Motor neuron (in vitro differentiated cells): ENCODE measurements at regions not wholly inside any gene's neighbourhood (a gene's known extent, or its start where the extent isn't known, plus 50 kb on each side); places are given as distances from the start of the nearest gene placed in this dataset.

Source experiments
- ATAC-seq, 8 experiments: fragments of 200-7000 bp; cut with Tn5 transposase; replicated peaks in 6 of 8; 2 replicates each; pipeline ENCODE4 v1.8.0; 2021; ENCODE audit warnings: mild to moderate bottlenecking in 8 of 8, moderate library complexity in 8 of 8
- H3K27ac ChIP-seq, 2 donors: fragments of 250-450 bp; sonication (Bioruptor Pico); 2 replicates each; pipeline ENCODE4 v1.9.0; 2021; ENCODE audit warnings: antibody characterized with exemption in 2 of 2, mild to moderate bottlenecking in 2 of 2, moderate library complexity in 1 of 2
- H3K4me1 ChIP-seq, 2 donors: fragments of 250-450 bp; sonication (Bioruptor Pico); replicated peaks in 1 of 2; 2 replicates each; pipeline ENCODE4 v1.6.1; 2021; ENCODE audit warnings: antibody characterized with exemption in 2 of 2, mild to moderate bottlenecking in 2 of 2, moderate library complexity in 1 of 2
- H3K4me3 ChIP-seq, 5 donors: fragments of 250-450 bp; sonication (Bioruptor Pico); 2 replicates each; pipeline ENCODE4 v1.9.0; 2021; ENCODE audit warnings: antibody characterized with exemption in 5 of 5, mild to moderate bottlenecking in 5 of 5, moderate library complexity in 4 of 5
- WGBS, 10 experiments: fragments of 450-650 bp; shearing (Covaris generic); methylation state at CpG; one replicate each; pipeline ENCODE4 v1.0.0; 2022; 5-methylcytosine and 5-hydroxymethylcytosine counted together
- in situ Hi-C, 9 experiments: fragments of 400-800 bp; cut with MboI; loops; one replicate each; pipeline ENCODE4 v1.15.0; 2021; ENCODE audit warnings: low sequenced_read_pairs in 9 of 9, low pct_unique_long_range_greater_than_20kb in 2 of 9; ENCODE audit not compliant: unreplicated experiment in 9 of 9

DNA sequence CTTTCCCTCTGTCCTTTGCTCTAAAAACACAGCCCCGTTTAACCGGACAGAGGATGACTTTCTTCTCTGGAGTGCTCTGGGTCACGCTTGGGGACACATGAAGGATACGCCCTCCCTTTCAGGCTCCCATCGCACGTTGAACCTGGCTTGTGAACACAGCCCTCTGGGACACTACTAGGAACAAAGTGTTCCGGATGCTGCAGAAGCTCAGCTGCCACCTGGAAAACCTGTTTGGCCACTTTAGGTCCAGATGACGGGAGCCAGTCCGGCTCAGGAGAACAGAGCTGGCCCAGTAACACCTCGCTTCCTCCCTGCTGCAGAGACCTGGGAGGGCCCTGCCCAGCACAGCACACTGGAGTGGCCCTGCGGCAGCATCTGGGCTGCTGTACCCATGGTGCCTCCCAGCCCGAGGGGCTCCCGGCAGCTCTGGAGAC, 60.1 kb downstream of the GADD45G start:
- no peak overlapping the region for H3K27ac ChIP-seq
- WGBS, 10 experiments, result 70 to 100% (median 93%) methylated on average over 1 to 5 of the region's 13 CpGs; no CpG with 5 or more reads in 3 of the 10 experiments
- peaks cover 37 to 49% of the 10 kb centered on the region in 2 donors for H3K4me1 ChIP-seq
- in situ Hi-C loops, result no loop called here
- H3K4me3 ChIP-seq, result no peak overlapping the region
- no peak for ATAC-seq

DNA sequence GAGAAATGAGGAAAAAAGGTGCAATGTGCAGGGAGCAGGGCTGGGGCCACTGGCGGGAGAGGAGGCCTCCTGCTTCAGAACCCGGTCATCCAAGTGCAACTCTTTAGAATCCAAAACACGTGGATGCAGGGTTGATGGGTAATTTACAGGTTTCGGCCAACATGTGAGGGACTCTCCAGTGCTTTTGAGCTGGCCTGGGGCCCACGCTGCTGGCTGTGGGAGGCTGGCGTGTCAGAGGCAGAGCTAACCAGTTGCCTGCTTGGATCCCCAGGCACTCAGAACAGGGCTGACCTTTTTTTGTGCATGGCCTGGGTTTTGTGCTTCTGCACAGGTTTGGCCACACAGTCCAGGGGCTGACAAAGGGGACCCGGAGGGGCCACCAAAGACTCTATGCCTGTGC, 61.6 kb downstream of the GADD45G start:
- Histone ChIP-seq H3K4me1 (peaks cover 30 to 38% of the 10 kb centered on the region in 2 donors), H3K27ac (no peak overlapping the region), H3K4me3 (no peak overlapping the region)
- in situ Hi-C loops, result no loop called here
- no peak for ATAC-seq
- 50 to 100% (median 90%) methylated on average over 1 to 5 of the region's 7 CpGs; no CpG with 5 or more reads in 2 of the 10 experiments for WGBS, 10 experiments

DNA sequence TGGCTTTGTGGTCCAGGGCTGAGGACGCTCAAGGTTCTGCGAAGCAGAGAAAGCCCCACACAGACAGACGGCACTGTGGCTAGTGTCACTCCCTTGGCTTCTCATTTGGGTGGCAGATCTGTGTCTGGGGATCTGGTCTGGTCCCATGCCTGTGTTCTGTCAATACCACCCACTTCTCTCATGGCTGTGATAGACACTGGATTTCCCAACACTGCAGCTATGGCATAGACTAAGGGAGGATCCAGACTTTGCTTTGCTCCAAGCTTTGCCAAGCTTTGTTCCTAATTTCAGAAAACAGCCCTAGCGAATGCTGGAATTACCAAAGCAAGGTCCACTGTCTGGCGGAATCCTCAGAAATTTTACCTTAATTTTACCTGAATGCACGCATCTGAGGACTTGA, 62.1 kb downstream of the GADD45G start:
- H3K4me3 ChIP-seq, result no peak overlapping the region
- ATAC-seq, result no peak
- WGBS, 10 experiments, result 51 to 100% (median 94%) methylated on average over 2 to 5 of the region's 6 CpGs; no CpG with 5 or more reads in 4 of the 10 experiments
- in situ Hi-C loops, result no loop called here
- H3K27ac ChIP-seq, result no peak overlapping the region
- H3K4me1 ChIP-seq, result peaks cover 25 to 34% of the 10 kb centered on the region in 2 donors

DNA sequence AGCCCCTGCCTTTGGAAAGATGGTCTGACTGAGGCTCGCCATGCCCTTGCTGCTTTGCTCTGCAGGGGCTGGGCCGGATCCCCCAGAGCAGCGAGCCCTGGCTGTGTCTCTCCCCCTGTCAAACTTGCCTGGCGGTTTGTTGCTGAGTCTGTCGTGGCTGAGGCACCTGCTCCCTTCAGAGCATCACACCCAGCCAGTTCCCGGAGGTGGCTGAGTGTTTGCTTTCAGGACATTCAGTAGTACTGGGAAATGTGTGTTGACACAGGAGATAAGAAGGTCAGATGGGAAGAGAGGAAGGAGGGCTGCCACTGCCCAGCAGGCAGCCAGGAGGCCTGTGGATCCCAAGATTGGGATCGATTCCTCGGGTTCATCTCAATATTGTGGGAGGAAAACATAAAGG, 62.9 kb downstream of the GADD45G start:
- Histone ChIP-seq H3K4me1 (peaks cover 24 to 31% of the 10 kb centered on the region in 2 donors), H3K27ac (no peak overlapping the region), H3K4me3 (no peak overlapping the region)
- in situ Hi-C loops, result no loop called here
- ATAC-seq, result peak in 5 of 8 experiments; percentile 33 to 52 (median 49)
- 20 to 85% (median 60%) methylated on average over 1 to 5 of the region's 8 CpGs; no CpG with 5 or more reads in 3 of the 10 experiments for WGBS, 10 experiments

DNA sequence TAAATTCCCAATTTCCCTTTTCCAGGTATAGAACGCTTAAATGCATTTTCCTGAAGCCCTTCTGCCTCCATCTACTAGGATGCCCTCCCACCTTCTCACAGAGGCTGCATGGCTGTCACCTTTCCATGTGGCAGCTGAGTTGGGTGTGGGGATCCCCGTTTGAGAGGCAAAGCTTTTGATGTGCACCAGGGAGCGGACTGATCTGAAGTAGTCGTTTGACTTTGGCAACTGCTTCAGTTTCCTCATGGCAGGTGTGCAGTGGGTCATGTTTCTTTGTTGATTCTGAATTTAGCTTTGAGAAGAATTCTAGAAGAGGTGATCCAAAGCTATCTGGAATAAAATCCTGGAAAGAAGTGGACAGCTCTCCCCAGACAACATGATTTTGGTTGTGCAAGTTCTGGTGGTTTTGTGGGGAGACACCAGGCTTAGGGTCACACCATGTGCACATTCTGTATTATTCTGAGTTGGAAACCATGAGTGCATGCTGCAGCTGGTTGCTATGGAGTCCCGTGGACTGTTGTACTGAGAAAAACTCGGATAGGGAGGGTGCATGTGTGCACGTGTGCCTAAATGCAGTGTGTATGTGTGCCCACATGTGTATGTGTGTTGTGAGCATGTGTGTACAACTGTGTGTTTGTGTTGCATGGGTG, 63.5 kb downstream of the GADD45G start:
- in situ Hi-C loops, result no loop called here
- peaks cover 26 to 31% of the 10 kb centered on the region in 2 donors for H3K4me1 ChIP-seq
- peak overlapping the region; percentile 10 to 36 for H3K27ac ChIP-seq
- WGBS, 10 experiments, result 0 to 100% (median 74%) methylated on average over 1 to 7 of the region's 7 CpGs; no CpG with 5 or more reads in 2 of the 10 experiments
- no peak overlapping the region for H3K4me3 ChIP-seq
- peak in 5 of 8 experiments; percentile 50 to 69 (median 60) for ATAC-seq

DNA sequence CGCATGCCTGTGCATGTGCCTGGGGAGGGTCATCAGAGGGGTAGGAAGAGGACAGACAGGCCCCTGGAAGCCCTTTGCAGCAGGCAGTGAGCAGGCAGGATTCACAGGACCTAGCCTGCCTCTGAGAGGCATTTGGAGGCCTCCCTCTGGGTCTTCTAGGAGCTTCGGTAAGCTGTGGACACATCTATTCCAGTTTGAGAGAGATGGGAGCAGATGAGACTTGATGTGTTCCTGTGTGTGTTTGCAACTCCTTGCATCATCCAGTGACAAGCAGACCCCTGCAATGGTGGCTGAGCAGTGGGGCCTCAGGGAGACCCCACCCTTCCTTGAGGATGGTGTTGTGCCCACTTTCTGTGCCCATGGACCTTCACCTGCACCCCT, 64.0 kb downstream of the GADD45G start:
- WGBS, 10 experiments, result 61 to 100% (median 90%) methylated on average over 1 to 2 of the region's 2 CpGs; no CpG with 5 or more reads in 6 of the 10 experiments
- H3K4me3 ChIP-seq, result no peak overlapping the region
- ATAC-seq, result peak in 5 of 8 experiments; percentile 39 to 89 (median 75)
- in situ Hi-C loops, result no loop called here
- H3K27ac ChIP-seq, result peak overlapping the region; percentile 10 to 36
- H3K4me1 ChIP-seq, result peaks cover 26 to 31% of the 10 kb centered on the region in 2 donors

DNA sequence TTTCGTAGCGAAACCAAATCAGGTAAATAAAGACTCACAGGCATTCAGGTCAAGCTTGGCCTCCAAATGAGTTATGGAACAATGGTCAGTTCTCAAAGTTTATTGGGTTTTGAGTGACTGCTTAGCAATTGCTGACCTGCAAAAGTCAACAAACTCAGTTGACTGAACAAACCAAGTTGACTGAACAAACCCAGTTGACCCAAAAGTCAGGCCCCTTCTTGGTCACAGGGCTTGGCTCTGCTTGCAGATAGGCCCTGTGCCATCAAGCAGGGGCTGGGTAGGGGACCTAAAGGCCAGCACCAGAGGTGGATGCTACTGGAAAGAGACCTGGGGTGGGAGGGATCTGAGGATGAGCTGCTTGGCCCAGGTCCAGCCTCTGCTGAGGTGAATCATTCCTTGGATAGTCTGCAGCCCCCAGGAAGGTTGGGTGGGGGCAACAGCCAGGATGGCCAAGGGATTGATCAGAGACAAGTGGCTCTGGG, 64.6 kb downstream of the GADD45G start:
- Histone ChIP-seq H3K4me3 (no peak overlapping the region), H3K27ac (no peak overlapping the region), H3K4me1 (peaks cover 26 to 33% of the 10 kb centered on the region in 2 donors)
- WGBS, 10 experiments, result 24 to 100% (median 90%) methylated on average over 1 to 2 of the region's 2 CpGs; no CpG with 5 or more reads in 6 of the 10 experiments
- in situ Hi-C loops, result no loop called here
- ATAC-seq, result no peak

DNA sequence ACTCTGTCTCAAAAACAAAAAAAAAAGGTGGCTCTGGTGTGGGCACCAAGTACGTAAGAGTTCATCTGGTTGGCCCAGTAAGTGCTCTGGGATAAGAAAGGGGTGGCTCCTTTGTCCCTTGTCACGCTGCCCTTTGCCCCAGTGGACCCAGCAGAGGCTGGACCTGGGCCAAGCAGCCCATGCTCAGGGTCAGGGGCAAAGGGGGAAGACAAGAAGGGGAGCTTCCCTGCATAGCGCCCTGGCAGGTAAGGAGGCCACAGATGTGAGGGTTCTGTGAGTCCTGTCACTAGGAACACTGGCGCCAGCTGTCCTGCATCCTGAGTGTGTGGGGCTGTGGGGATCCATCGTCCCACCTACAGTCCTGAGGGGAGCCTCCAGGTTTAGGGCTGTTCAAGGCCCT, 65.3 kb downstream of the GADD45G start:
- H3K4me3 ChIP-seq, result no peak overlapping the region
- H3K27ac ChIP-seq, result no peak overlapping the region
- WGBS, 10 experiments, result 80 to 100% (median 95%) methylated on average over 1 to 3 of the region's 5 CpGs; no CpG with 5 or more reads in 5 of the 10 experiments
- in situ Hi-C loops, result no loop called here
- peaks cover 33 to 40% of the 10 kb centered on the region in 2 donors for H3K4me1 ChIP-seq
- no peak for ATAC-seq

DNA sequence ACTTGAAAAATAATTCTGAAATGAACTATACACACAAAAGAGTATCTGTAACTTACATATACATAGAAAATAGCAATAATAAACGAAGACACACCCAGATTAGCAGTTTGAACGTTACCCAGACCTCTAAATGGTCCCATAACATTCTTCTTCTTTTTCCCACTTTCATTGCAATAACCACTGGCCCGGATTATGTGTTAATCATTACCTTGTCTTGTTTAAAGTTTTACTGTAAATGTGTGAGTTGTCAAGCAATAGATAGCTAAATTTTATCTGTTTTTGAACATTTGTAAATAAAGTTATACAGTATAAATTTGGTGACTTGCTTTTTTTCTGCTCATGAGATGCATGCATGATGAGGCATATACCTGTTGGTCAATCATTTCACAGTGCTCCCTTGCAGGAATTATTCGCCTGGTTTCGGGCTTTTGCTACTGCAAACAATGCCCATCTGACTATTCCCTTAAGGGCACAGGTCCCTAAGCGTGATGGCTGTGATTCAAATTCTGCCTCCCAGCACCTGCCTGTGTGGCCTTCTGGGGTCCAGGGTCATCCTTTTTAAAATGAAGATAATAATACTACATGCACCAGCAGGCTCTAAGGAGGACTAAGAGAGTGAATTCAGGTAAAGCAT, 66.1 kb downstream of the GADD45G start:
- ATAC-seq, result no peak
- Histone ChIP-seq H3K27ac (no peak overlapping the region), H3K4me1 (peaks cover 41 to 48% of the 10 kb centered on the region in 2 donors), H3K4me3 (no peak overlapping the region)
- WGBS, 10 experiments, result 10 to 91% (median 72%) methylated on average over 2 to 6 of the region's 6 CpGs
- in situ Hi-C loops, result no loop called here

DNA sequence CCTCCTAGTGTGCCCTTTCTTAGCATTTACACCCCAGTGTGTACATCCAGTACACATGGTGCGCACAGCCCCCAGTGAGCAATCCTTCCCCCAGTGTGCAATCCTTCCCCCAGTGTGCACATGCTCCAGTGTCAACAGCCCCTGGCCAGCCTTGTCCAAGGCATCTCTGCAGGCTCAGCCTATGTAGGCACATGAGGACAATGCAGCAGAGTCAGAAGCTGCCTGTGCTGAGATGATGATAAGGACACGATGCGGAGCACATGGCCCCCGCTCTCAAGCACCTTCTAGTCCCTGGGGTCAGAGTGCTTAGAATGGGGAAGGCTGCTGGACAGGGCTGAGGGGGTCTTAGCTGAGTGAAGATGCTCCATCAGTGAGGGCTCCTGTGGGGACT, 69.8 kb downstream of the GADD45G start:
- in situ Hi-C loops, result no loop called here
- Histone ChIP-seq H3K27ac (peak overlapping the region; percentile 82 to 92), H3K4me3 (no peak overlapping the region), H3K4me1 (peaks cover 62 to 65% of the 10 kb centered on the region in 2 donors)
- ATAC-seq, result peak in 6 of 8 experiments; percentile 13 to 46 (median 37)
- 37 to 65% (median 55%) methylated on average over 3 to 4 of the region's 4 CpGs; no CpG with 5 or more reads in 6 of the 10 experiments for WGBS, 10 experiments

DNA sequence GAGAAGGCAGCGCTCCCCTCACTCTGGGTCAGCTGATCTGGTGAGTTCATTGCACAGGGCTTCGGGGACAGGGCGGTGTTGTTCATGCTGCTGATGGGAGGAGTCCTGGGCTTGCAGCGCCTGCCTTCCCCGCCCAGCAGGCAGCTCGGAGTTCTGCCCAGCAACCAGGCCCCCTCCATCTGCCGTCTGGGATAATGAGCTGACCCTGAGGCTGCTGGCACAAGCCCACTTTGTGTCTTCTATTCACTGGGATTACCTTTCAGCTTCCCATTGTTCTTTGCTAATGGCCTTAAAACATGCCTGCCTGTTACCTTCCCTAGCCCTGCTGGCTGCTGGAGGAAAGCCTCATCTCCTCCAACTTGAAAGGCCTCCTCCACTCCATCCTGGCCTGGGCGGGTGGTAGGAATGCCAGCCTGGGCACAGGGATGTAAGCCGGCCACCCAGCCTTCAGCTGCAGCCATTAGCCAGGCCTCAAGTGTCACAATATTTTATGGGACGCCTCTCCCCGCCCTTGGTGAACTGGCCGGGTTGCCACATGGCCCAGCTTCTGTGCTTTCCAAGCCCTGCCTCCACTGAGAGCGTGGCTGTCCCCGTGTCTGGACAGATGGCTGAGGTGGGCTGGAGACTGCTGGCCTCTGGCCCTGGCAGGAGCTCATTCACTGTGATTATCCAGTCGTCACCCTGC, 70.4 kb downstream of the GADD45G start:
- Histone ChIP-seq H3K4me1 (peaks cover 67 to 68% of the 10 kb centered on the region in 2 donors), H3K27ac (peak overlapping the region; percentile 82 to 92), H3K4me3 (no peak overlapping the region)
- peak; percentile 81 to 96 (median 90) for ATAC-seq
- in situ Hi-C loops, result no loop called here
- 0 to 27% (median 17%) methylated on average over 2 to 6 of the region's 15 CpGs; no CpG with 5 or more reads in 3 of the 10 experiments for whole genome bisulfite sequencing, 10 experiments

DNA sequence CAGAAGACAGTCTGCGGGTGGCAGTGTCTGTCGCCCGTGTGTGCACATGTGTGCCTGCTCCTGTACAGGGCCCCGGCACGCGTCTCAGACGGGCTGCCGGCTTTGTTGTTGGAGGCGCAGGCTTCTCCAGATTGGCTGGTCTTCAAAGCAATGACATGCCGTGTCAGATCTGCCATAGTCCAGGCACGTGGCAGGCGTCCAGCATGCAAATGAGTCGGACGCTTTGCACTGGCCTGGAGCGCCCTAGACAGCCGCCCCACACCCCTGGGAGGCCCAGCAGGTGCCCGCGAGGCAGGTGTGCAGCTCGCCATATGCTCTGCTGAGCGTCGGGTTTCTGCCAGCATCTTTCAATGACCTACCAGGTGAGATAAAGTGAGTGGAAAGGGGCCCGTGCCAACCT, 71.5 kb downstream of the GADD45G start:
- Histone ChIP-seq H3K4me3 (no peak overlapping the region), H3K4me1 (peaks cover 68 to 70% of the 10 kb centered on the region in 2 donors), H3K27ac (peak overlapping the region; percentile 82 to 92)
- WGBS, 10 experiments, result 20 to 100% (median 63%) methylated on average over 1 to 4 of the region's 22 CpGs; no CpG with 5 or more reads in 5 of the 10 experiments
- in situ Hi-C loops, result no loop called here
- ATAC-seq, result peak in 5 of 8 experiments; percentile 3 to 36 (median 26)
